ENCODE measurements at regions not wholly inside any gene's neighbourhood (a gene's known extent, or its start where the extent isn't known, plus 50 kb on each side); places are given as distances from the start of the nearest gene placed in this dataset.

DNA sequence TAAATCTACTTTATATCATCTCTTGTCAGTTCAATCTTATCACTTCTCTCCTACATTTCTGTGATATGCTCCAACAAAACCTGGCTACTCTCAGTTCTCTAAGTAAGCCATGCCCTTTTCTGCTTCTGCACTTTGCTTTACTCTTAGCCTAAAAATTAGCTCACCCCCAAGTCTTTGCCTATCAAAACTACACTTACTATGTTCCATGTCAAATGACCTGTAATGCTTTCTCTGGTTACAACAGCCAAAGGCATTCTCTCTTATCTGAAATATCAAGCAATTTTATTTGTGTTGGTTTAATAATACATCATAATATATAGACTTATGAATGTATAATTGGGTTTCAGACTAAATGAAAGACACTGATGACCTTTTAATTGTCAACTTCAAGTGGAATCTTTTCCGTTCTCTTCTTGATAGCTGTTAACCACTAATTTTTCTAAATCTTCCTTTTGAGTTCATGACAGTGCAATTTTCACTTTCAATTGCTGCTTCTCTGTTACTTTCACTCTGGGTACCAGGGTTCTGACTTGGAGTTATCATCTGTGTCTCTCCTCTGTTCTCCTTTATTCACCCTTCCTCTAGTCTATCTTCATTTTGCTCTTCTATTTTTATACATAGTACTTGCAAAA lies 619.0 kb upstream of the GOLIM4 start:
- TF ChIP-seq, protein P1, sequence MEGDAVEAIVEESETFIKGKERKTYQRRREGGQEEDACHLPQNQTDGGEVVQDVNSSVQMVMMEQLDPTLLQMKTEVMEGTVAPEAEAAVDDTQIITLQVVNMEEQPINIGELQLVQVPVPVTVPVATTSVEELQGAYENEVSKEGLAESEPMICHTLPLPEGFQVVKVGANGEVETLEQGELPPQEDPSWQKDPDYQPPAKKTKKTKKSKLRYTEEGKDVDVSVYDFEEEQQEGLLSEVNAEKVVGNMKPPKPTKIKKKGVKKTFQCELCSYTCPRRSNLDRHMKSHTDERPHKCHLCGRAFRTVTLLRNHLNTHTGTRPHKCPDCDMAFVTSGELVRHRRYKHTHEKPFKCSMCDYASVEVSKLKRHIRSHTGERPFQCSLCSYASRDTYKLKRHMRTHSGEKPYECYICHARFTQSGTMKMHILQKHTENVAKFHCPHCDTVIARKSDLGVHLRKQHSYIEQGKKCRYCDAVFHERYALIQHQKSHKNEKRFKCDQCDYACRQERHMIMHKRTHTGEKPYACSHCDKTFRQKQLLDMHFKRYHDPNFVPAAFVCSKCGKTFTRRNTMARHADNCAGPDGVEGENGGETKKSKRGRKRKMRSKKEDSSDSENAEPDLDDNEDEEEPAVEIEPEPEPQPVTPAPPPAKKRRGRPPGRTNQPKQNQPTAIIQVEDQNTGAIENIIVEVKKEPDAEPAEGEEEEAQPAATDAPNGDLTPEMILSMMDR (IDR thresholded peaks at IDR 0.05; ENCODE audit: low read depth, low read length) = no peak
- DNase-seq (ENCODE audit: extremely low read depth, low read depth) = no peak

DNA sequence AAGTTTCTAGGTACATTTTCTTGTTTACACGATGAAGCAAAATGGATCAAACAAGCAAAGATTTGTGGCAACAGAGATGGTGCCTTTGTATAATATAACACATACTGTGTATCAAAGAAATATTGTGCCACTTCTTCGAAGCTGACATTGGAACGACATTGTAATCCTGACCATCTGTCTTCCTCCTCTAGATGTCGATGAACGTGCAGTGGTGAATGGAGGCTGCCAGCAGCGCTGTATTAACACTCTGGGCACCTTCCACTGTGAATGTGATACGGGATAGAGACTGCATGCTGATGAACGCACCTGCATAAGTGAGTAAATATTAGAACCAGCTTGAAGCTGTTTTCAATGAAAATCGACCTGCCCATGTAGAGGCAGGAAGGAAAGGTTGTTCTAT lies 613.3 kb upstream of the GOLIM4 start:
- DNase-seq (ENCODE audit: extremely low read depth, low read depth) = no peak
- TF ChIP-seq, protein P1 (IDR thresholded peaks at IDR 0.05; ENCODE audit: low read depth, low read length) = no peak

DNA sequence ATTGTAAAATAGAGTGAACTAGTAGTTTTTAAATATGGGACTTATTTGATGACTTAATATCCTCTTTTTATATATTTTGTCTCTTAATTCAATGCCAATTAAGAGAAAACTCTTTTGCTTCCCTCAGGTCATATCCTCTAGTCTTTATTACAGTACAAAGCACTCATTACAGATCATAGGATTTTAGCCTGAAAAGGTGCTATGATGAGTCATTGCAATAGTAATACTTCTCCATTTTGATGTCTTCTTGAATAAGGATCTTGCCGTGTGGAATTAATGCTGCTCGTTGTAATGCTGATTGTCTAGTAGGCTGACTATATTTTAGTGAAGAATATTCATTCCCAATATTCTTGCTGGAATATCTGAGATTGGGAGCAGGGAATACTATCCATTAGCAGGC lies 612.2 kb upstream of the GOLIM4 start:
- TF ChIP-seq, protein P1 (IDR thresholded peaks at IDR 0.05; ENCODE audit: low read depth, low read length) = no peak
- DNase-seq (ENCODE audit: extremely low read depth, low read depth) = no peak

DNA sequence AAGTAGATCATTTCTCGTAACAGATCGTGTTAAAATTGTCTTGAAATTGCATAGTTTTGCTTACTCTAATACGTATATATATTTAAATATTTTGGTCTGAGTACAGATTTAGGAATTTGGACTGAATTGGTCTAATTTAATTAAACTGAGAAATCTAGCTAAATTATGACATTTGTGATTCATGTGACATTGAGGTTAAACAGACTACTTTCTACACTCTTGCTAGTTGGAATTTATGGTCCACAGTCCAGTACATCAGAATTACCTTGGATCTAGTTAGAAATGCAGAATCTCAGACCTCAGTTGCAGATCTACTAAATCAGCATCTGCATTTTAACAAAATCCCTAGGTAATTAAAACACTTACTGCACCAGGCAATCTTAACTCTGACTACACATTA lies 609.7 kb upstream of the GOLIM4 start:
- no peak for DNase-seq (ENCODE audit: extremely low read depth, low read depth)

DNA sequence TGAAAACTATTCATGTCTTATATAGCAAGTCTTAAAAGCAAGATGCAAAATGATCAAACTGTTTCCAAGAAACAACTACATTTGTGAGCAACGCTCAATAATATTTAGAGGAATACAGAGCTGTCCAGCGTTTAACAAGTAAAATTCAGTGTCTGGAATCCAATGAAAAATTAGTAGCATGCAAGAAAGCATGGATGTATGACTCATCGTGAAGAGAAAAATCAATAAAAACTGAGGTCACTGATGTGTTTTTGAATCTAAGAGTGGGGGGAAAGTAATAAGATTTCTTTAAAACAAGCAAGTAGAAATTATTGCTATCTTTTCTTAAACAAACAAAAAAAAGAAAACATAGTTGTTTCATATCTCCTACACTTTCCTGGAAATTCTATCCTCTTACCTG lies 600.3 kb upstream of the GOLIM4 start:
- no peak for DNase-seq (ENCODE audit: extremely low read depth, low read depth)
- TF ChIP-seq, protein P1 (IDR thresholded peaks at IDR 0.05; ENCODE audit: low read depth, low read length) = no peak

More for the DNA sequence above, 609.7 kb upstream of the GOLIM4 start:
- TF ChIP-seq, protein P1 (IDR thresholded peaks at IDR 0.05; ENCODE audit: low read depth, low read length) = no peak

DNA sequence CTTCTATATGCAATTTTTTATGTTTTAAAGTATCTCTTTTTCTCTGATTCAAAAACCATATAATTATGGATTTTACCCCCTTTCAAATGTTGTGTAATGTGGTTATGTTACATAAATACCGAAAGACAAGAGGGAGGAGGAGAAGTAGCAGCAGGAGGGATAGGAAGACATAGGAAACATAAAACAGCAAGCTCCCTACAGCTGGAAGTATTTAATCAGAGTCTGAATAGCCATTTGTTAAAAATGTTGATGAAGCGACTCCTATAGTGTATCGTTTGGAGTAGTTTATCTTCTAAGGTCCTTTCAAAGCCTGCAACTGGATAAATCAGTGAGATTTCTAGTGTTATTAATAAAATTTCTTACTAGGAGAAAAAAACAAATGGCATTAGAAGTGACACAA lies 598.1 kb upstream of the GOLIM4 start:
- TF ChIP-seq, protein P1 (IDR thresholded peaks at IDR 0.05; ENCODE audit: low read depth, low read length) = no peak
- no peak for DNase-seq (ENCODE audit: extremely low read depth, low read depth)

DNA sequence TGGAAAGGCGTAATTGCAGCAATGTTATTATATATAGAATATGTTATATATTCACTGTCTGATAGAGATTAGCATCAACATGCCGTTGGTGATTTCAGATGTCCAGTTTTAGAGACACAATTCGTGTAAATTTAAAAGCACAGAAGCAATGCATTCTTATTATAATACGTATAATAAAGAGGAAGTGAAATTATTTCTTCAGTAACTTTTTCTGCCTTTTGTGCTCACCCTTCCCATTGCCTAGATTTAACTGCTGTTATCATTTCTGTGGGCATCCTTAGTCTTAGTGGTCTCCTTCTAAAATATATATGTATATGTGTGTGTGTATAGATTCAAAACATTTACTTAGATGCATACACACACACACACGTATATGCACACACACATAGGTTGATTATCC lies 592.5 kb upstream of the GOLIM4 start:
- TF ChIP-seq, protein P1 (IDR thresholded peaks at IDR 0.05; ENCODE audit: low read depth, low read length) = no peak
- no peak for DNase-seq (ENCODE audit: extremely low read depth, low read depth)

Data from AG09319 (cell line).